ENCODE measurements at regions not wholly inside any gene's neighbourhood (a gene's known extent, or its start where the extent isn't known, plus 50 kb on each side); places are given as distances from the start of the nearest gene placed in this dataset.

DNA sequence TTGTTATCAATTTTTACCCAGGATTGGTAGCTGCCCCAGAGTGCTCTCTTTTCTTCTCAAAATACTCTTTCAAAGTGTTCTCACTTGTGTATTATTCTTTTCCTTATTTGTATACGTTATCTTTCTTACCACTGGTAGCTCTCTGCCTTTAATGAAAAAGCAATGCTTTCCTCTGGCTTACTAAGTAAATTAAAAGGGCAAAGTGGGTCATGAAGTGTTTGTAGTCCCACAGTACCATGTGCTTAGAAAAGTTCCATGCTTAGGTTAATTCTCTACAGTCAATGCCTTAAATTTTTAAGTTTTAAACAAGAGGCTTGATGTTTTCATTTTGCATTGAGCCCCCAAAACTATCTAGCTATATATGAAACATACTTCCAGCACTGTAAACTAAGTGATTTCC is 300.2 kb downstream of the ASXL3 start:
- Histone ChIP-seq H3K4me1 (ENCODE audit: control insufficient read depth, insufficient read depth, low read length) (no peaks in the 10 kb centered on the region), H3K9me3 (ENCODE audit: control insufficient read depth, insufficient read depth, low read depth, low read length) (no peaks in the 10 kb centered on the region), H3K36me3 (ENCODE audit: control insufficient read depth, insufficient read depth, low read length) (no peaks in the 10 kb centered on the region), H3K4me3 (ENCODE audit: low read depth in 2 of 2, low read length in 2 of 2) (no peak overlapping the region), H3K27ac (ENCODE audit: low read length) (no peak overlapping the region), H3K27me3 (ENCODE audit: control insufficient read depth, insufficient read depth, low read length) (no peaks in the 10 kb centered on the region)
- in situ Hi-C loops (cut with HindIII; ENCODE audit: low pct_unique_long_range_greater_than_20kb, low sequenced_read_pairs), result no loop called here
- CTCF ChIA-PET, result no interaction called here
- ATAC-seq, result no peak
- BruUV-seq (replicated peaks), result no TSS peak
- POLR2A ChIA-PET, result no interaction called here
- TF ChIP-seq SIN3A (IDR thresholded peaks at IDR 0.05; ENCODE audit: borderline replicate concordance, insufficient read depth, low read depth, low read length), result no peak
- TF ChIP-seq, protein P1, sequence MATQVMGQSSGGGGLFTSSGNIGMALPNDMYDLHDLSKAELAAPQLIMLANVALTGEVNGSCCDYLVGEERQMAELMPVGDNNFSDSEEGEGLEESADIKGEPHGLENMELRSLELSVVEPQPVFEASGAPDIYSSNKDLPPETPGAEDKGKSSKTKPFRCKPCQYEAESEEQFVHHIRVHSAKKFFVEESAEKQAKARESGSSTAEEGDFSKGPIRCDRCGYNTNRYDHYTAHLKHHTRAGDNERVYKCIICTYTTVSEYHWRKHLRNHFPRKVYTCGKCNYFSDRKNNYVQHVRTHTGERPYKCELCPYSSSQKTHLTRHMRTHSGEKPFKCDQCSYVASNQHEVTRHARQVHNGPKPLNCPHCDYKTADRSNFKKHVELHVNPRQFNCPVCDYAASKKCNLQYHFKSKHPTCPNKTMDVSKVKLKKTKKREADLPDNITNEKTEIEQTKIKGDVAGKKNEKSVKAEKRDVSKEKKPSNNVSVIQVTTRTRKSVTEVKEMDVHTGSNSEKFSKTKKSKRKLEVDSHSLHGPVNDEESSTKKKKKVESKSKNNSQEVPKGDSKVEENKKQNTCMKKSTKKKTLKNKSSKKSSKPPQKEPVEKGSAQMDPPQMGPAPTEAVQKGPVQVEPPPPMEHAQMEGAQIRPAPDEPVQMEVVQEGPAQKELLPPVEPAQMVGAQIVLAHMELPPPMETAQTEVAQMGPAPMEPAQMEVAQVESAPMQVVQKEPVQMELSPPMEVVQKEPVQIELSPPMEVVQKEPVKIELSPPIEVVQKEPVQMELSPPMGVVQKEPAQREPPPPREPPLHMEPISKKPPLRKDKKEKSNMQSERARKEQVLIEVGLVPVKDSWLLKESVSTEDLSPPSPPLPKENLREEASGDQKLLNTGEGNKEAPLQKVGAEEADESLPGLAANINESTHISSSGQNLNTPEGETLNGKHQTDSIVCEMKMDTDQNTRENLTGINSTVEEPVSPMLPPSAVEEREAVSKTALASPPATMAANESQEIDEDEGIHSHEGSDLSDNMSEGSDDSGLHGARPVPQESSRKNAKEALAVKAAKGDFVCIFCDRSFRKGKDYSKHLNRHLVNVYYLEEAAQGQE (IDR thresholded peaks at IDR 0.05; ENCODE audit: insufficient read depth in 1 of 2, low read depth in 2 of 2, low read length in 1 of 2), result no peak
- no peak for TF ChIP-seq TCF7L2 (IDR thresholded peaks at IDR 0.05; ENCODE audit: low read depth, low read length)
- TF ChIP-seq, protein P2, sequence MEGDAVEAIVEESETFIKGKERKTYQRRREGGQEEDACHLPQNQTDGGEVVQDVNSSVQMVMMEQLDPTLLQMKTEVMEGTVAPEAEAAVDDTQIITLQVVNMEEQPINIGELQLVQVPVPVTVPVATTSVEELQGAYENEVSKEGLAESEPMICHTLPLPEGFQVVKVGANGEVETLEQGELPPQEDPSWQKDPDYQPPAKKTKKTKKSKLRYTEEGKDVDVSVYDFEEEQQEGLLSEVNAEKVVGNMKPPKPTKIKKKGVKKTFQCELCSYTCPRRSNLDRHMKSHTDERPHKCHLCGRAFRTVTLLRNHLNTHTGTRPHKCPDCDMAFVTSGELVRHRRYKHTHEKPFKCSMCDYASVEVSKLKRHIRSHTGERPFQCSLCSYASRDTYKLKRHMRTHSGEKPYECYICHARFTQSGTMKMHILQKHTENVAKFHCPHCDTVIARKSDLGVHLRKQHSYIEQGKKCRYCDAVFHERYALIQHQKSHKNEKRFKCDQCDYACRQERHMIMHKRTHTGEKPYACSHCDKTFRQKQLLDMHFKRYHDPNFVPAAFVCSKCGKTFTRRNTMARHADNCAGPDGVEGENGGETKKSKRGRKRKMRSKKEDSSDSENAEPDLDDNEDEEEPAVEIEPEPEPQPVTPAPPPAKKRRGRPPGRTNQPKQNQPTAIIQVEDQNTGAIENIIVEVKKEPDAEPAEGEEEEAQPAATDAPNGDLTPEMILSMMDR (IDR thresholded peaks at IDR 0.05), result no peak
- TF ChIP-seq POLR2AphosphoS5 (IDR thresholded peaks at IDR 0.05; ENCODE audit: low read depth, low read length), result no peak
- DNase-seq (ENCODE audit: low read depth, low spot score), result no peak
- intact Hi-C loops (cut with micrococcal nuclease; ENCODE audit: unreplicated experiment), result no loop called here

DNA sequence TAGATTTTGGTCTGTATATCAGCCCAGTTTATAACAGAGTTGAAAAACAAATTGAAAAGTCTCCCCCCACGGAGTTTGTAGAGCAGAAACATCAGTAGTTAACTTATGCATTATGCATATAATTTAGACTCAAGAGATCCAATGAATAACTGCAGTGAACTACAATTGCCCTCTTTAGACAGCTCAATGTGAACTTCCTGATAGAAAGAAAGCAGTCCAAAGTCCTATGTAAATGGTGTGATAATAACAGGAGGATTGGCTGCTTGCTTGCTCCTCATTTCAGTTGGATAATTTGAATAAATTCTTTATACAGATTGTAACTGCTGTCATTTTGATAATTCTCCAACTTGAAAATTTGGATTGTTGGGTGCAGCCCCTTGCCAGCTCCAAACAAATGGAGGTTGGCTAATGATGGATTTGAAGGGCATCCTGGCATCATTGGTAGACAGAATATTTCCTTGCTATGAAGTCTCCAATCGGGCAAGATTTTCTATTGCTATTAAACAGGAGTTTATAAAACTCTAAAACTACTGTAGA is 297.1 kb downstream of the ASXL3 start:
- intact Hi-C loops (cut with micrococcal nuclease; ENCODE audit: unreplicated experiment) (no loop called here), in situ Hi-C loops (cut with HindIII; ENCODE audit: low pct_unique_long_range_greater_than_20kb, low sequenced_read_pairs) (no loop called here)
- H3K27ac ChIP-seq (ENCODE audit: low read length), result no peak overlapping the region
- H3K36me3 ChIP-seq (ENCODE audit: control insufficient read depth, insufficient read depth, low read length), result no peaks in the 10 kb centered on the region
- no peaks in the 10 kb centered on the region for H3K4me1 ChIP-seq (ENCODE audit: control insufficient read depth, insufficient read depth, low read length)
- no peak for ATAC-seq
- no peak for DNase-seq (ENCODE audit: low read depth, low spot score)
- no peaks in the 10 kb centered on the region for H3K9me3 ChIP-seq (ENCODE audit: control insufficient read depth, insufficient read depth, low read depth, low read length)
- no peaks in the 10 kb centered on the region for H3K27me3 ChIP-seq (ENCODE audit: control insufficient read depth, insufficient read depth, low read length)
- TF ChIP-seq SIN3A (IDR thresholded peaks at IDR 0.05; ENCODE audit: borderline replicate concordance, insufficient read depth, low read depth, low read length), result no peak
- TF ChIP-seq, protein P2 (IDR thresholded peaks at IDR 0.05), result no peak
- H3K4me3 ChIP-seq (ENCODE audit: low read depth in 2 of 2, low read length in 2 of 2), result no peak overlapping the region
- ChIA-PET CTCF (no interaction called here), POLR2A (no interaction called here)
- BruUV-seq (replicated peaks), result no TSS peak
